ENCODE measurements at regions not wholly inside any gene's neighbourhood (a gene's known extent, or its start where the extent isn't known, plus 50 kb on each side); places are given as distances from the start of the nearest gene placed in this dataset.
"Not testable (repeated sequence)": the region's sequence is repeated elsewhere in the genome, so short reads cannot be mapped to it uniquely, and the experiment has no call there.

DNA sequence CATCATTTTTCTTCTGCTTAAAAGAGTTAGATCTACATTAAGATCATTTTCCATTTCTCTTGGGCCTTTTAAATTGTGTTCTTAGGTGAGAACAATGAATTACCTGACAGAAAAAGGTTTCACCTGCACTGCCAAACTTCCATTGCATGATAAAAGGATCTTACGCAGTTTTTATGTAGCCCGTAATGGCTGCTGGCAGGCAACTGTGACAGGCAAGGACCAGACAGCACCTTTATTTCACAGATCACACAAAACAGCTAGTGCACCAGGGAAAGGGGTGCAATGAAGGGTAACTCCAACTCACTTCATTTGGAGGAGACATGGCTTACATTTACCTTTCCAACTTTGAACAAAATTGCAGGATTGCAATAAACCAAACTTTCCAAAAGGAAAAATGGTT lies 159.8 kb downstream of the SLITRK1 start:
- DNase-seq: no peak

DNA sequence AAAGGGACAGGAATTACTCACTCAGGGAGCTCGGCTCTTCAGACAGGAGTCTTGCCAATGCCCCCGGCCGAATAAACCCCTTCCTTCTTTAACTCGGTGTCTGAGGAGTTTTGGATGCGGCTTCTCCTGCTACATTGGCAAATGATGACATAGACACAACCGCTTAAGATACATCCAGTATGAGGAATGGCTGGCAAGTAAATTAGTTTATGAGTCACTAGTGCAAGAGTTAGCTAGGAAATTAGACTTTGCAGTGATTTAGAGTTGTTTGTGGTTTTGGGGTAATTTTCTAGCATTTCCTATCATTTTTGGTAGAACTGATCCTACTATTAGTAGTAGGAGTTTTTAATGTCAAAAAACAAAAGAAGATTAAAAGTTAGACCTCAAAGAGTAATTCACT lies 166.2 kb downstream of the SLITRK1 start:
- no peak for DNase-seq

DNA sequence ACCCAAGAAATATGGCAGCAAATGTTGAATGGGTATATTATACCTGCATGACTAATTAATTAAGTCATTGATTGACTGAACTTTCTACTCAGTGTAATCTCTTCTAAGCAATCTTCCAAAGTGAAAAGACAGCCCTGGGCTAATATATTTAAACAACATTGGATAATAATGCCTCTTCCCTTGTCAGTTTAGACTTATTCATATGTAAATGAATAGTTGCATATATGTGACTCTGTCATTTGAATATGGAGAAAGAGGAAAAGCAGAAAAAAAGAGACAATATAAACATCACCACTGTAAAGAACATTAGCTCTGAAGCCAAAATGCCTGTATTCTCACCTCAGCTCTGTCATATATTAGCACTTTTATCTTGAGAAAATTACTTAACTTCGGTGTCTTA lies 168.0 kb downstream of the SLITRK1 start:
- DNase-seq: no peak

DNA sequence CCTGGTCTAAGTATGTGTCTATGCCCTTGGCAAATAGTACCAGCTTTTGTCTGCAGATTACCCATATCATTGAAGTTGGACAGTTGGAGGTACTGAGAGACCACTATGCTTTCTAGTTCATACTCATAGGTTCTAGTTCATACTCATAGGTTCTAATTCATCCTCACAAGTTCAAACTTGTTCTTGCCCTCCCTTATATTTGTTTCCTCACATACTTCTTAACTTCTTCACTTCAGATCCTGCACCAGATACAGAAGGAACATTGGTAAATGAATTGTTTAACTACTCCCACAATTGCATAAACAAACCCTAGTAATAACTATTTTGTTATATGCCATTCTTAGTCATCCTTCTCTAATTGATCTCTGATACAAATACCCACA lies 172.2 kb downstream of the SLITRK1 start:
- DNase-seq: no peak

GRCh38 chr13:83709426-83710132 lies 172.7 kb downstream of the SLITRK1 start:
- DNase-seq: no peak

DNA sequence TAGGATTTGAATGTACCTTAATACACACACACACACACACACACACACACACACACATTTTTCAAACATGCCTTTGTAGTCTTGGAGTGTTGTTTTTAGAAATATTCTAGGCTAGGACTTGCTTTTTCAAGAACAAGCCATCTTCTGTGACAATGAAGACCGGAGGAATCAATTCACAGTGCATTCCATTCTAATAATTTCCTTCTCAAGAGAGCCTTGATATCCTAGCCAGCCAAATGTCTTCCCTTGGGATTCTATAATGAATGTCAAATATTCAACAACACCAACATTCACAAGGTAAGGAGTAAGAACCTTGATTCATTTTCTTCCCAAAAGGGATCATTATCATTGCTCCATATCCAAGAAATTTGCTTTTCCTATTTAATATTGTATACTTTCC lies 180.3 kb downstream of the SLITRK1 start:
- no peak for DNase-seq

GRCh38 chr13:83692800-83693199 lies 189.5 kb downstream of the SLITRK1 start:
- no peak for DNase-seq

DNA sequence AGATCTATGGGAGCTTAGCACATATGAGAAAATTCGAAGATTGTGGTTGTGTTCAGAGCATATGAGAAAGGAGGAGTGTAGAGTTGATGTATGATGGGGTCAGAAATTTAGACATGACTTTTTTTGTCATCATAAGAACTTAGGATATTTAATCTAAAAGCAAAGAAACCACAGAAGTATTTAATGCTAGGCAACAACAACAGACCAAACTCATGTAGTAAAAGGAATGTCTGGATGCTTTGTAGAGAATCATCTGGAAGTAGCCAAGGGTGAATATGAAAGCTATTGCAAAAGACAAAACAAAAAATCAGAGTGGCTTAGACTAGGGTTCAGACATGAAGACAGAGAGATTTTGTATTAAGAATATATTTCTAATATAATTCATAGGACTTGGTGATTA lies 190.3 kb downstream of the SLITRK1 start:
- no peak for DNase-seq

- no peak for DNase-seq
These were observed 200.7 kb downstream of the SLITRK1 start for GRCh38 chr13:83681547-83681946.

DNA sequence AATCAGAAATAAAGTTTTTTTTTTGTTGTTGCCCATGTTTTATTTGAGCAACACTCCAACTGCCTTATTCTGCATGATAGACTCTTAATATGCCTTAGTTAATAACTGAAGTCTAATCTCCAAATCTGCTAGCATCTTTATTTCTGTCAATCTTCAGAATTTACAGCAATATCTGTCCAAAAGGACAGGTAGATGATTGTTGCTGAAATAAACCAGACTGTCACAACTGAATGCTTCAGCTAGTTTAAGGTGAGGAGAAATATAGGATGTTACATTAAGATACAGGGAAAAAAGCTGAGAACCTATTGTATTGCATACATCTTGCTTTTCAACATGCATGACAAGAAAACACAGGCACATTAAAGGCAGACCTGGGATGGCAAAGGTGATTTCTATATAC lies 204.3 kb downstream of the SLITRK1 start:
- no peak for DNase-seq

- DNase-seq: no peak
These were observed 209.7 kb downstream of the SLITRK1 start for GRCh38 chr13:83672612-83673011.

DNA sequence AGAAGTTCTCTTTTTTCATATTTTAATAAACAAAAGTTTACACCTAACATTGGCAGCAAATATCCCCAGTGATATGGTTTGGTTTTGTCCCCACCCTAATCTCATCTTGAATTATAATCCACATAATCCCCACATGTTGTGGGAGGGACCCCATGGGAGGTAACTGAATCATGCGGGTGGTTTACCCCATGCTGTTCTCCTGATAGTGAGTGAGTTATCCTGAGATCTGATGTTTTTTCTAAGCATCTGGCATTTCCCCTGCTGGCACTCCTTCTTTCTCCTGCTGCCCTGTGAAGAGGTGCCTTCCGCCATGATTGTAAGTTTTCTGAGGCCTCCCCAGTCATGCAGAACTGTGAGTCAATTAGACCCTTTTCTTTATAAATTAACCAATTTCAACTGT lies 214.7 kb downstream of the SLITRK1 start:
- peak in 1 of 2 experiments; percentile 3 for DNase-seq

GRCh38 chr13:83666141-83666540 lies 216.1 kb downstream of the SLITRK1 start:
- DNase-seq: no peak

DNA sequence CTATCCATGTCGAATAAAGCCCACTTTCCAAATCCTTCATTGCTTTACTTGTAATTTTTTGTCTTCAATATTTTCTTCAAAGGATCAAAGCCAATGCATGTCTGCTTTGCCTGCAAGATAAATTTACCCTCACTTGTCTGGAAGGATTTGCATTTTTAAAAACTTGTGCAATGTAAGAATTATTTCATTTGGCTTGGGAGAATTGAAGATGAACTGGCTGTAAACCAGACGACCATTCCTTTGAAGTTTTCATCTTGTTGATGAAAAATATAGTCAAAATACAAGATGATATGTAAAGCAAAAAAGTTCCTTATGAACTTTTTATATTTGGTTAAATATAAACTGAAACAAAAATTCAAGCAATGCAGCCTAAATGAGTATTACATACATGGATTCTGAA lies 225.0 kb downstream of the SLITRK1 start:
- no peak for DNase-seq

DNA sequence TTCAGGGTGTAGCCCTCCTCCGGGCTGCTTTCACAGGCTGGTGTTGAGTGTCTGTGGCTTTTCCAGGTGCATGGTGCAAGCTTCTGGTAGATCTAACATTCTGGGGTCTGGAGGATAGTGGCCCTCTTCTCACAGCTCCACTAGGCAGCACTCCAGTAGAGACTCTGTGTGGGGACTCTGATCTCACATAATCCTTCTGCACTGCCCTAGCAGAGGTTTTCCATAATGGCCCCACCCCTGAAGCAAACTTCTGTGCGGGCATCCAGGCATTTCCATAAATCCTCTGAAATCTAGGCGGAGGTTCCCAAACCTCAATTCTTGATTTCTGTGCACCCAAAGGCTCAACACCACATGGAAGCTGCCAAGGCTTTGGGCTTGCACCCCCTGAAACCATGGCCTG lies 239.7 kb downstream of the SLITRK1 start:
- not testable (repeated sequence) for DNase-seq

- DNase-seq: peak; percentile 75 to 76
These were observed 247.7 kb downstream of the SLITRK1 start for GRCh38 chr13:83634601-83635000.

GRCh38 chr13:83633746-83634145 lies 248.5 kb downstream of the SLITRK1 start:
- DNase-seq: no peak

DNA sequence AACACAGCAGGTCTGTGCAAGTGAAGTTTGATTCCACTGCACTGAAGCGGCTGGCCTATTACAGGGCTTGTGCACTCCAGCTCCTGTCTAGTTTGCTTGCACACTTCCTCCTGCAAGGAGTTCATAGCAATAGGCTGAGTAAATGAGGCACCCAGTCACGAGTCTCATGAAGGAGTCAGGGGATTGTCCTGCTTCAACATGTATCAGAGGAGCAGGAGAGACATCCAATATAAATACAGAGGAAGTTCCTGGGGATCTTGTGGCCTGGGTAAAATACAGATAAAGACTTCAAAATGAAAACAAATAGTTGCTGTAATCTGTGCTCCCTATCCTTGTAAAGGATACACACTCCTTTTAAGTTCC lies 259.9 kb downstream of the SLITRK1 start:
- DNase-seq: no peak

GRCh38 chr13:83621765-83622421 lies 260.4 kb downstream of the SLITRK1 start:
- DNase-seq: no peak

DNA sequence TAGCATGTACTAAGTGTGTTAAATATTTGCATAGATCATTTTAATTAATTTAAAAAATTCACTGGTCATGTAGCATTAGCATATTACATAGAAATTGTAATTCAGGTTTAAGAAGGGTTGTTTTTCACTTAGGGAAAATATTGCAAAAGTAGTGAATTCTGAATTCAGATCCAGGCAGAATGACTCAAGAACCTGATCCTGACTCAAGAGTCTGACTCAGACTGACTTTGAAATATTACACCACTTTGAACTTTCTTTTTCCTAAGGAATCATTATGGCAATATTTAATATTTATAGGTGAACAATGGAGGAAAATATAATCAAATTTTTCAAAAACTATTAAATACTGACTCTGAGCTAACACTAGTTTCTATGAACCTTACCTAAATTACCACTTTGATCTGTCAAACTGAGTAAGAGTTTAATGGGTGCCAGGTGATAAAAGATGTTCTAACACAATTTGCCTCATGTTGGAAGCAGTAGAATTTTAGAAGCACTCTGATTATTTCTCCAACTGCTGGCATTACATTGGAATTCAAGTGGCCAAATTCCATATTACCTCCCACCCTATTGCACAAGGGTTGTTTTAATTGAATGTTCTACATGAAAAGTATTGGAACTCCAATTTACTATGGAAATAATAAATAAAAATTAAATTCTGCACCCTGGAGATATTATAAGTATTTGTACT lies 261.6 kb downstream of the SLITRK1 start:
- DNase-seq: no peak

DNA sequence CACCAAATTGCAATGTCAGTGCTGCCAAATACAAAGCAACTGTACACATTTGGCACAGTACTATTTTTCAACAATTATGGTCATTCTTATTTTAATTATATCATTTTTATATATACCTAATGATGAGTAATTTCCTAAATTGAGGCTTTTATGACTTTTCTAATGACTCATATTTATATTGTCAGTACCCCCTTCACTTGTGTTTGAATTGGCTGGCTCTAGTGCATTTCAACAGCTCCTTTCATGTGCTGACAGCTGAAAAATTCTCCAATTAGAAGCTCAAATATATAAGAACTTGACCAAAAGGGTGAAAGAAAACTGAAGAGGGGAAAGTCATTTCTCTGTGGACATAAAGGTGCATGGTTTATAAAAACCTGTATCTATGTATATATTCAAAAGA lies 263.3 kb downstream of the SLITRK1 start:
- DNase-seq: no peak

DNA sequence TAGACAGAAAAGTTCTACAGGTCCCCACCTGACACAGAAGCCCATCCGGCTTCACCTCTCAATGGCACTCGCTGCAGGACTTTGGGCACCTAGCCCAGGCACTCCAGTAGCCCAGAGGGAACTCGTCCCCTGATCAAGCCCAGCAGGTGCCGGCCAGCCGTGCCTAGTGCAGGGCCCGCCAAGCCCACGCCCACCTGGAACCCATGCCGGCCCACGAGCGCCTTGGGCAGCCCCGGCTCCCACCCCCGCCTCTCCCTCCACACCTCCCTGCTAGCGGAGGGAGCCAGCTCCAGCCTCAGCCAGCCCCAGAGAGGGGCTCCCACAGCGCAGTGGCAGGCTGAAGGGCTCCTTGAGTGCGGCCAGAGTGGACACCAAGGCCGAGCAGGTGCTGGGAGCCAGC lies 268.8 kb downstream of the SLITRK1 start:
- DNase-seq: no peak

- no peak for DNase-seq
These were observed 280.7 kb downstream of the SLITRK1 start for GRCh38 chr13:83601539-83601938.

GRCh38 chr13:83592095-83592494 lies 290.2 kb downstream of the SLITRK1 start:
- DNase-seq: no peak

All from NCI-H524 (cell line).